ENCODE measurements at regions not wholly inside any gene's neighbourhood (a gene's known extent, or its start where the extent isn't known, plus 50 kb on each side); places are given as distances from the start of the nearest gene placed in this dataset.
A peak's percentile ranks its signal among the peaks of the same experiment; 100 is the strongest.

DNA sequence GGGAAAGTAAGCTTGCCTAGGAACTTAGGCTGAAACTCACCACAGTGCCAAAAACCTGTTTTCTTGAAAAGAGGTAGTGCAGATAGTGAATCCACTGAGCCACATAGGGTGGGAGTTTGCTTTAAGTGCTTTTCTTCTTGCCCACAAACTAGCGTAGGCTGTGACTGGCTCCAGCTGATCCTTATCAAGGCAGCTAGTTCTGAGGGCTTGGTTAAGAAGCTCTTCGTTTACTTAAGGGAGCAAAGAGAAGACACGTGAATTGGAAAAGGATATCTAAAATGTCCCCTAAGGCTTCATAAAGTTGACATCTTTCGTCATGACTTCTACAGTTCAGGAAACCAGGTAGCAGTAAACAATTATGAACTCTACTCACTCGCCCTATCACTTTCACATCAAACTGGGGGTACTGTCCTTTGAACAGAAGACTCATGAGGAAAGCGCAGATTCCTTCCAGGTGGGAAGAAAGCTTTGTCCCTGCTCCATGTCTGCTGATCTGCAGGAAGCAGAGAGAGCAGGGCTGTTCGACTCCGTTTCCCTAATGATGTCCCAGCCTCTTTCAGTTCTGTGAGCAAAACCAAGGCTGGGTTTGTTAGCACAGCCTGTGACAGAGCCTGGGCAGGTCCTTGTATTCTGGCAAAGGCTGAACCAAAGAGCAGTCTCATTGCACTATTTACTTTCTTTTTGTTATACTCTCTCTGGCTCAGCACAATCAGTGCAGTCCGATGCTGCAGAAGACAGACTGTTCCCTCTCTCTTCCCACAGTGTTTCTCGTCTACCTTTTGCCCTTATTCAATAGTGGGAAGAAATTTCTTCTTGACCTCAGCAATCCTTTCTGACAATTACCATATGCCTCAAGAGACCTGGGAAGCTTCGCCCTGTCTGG is 93.5 kb upstream of the ETV6 start:
- Histone ChIP-seq H3K9me3 (no peaks in the 10 kb centered on the region), H3K4me1 (ENCODE audit: low read depth) (peaks cover 6% of the 10 kb centered on the region), H3K36me3 (ENCODE audit: low read depth) (no peaks in the 10 kb centered on the region), H3K4me3 (no peak overlapping the region)
- ATAC-seq (peak; percentile 90), DNase-seq (peak in 1 of 3 donors; percentile 46)
- intact Hi-C loops (cut with DNase I, micrococcal nuclease), result no loop called here
- TF ChIP-seq, protein P1, sequence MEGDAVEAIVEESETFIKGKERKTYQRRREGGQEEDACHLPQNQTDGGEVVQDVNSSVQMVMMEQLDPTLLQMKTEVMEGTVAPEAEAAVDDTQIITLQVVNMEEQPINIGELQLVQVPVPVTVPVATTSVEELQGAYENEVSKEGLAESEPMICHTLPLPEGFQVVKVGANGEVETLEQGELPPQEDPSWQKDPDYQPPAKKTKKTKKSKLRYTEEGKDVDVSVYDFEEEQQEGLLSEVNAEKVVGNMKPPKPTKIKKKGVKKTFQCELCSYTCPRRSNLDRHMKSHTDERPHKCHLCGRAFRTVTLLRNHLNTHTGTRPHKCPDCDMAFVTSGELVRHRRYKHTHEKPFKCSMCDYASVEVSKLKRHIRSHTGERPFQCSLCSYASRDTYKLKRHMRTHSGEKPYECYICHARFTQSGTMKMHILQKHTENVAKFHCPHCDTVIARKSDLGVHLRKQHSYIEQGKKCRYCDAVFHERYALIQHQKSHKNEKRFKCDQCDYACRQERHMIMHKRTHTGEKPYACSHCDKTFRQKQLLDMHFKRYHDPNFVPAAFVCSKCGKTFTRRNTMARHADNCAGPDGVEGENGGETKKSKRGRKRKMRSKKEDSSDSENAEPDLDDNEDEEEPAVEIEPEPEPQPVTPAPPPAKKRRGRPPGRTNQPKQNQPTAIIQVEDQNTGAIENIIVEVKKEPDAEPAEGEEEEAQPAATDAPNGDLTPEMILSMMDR (IDR thresholded peaks at IDR 0.05), result no peak

DNA sequence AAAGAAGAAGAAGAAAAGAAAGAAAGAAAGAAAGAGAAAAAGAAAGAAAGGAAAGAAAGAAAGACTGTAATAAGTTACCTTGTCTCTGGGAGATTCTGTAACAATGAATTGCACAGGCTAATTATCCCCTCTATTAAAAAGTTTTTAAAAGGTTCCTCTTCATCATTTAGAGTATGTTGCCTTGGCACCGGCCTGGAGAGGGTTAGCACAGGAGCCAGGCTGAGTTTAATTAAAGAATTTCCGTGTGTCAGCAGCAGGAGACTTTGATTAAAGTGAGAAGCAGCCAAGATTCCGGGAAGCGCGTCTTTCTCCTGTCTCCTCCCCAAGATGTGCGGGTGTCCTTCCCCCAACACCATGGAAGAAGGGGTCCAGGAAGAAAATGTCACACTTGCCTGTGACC is 92.8 kb upstream of the ETV6 start:
- ATAC-seq, result peak; percentile 19
- peaks cover 6% of the 10 kb centered on the region for H3K4me1 ChIP-seq (ENCODE audit: low read depth)
- H3K9me3 ChIP-seq, result no peaks in the 10 kb centered on the region
- intact Hi-C loops (cut with DNase I, micrococcal nuclease), result no loop called here
- no peaks in the 10 kb centered on the region for H3K36me3 ChIP-seq (ENCODE audit: low read depth)
- DNase-seq, result no peak
- H3K4me3 ChIP-seq, result no peak overlapping the region
- TF ChIP-seq, protein P1 (IDR thresholded peaks at IDR 0.05), result no peak

DNA sequence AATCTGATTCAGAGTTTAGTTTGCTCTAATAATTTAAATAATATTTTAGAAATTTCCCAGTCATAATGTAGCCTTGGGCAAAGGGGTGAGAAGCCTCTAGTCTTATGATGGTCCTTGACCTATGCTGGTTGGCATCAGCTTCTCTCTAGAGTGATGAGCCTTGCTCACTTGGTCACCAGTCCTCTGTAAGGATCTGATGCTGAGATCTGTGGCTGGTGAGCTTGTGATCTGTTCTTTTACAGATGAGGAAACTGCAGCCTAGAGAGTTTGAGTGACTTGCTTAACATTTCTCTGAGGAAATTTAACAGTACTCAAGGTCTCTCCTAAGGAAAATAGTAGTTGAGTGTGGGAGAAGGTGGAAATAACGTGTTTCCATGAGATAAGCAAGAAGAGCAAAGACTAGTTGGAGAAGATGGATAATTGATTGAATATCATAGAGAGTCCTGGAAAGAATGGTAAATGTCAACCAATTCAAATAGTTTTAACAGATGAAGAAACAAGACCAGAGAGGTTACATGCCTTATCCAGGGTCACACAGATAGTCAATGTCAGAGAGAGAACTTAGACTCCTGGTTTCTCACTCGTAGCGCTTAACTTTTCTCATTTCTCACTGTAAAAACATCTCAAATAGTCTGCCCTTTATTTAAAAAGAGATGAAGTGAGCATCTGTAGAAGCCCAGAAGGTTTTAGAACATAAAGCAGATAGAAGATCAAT is 89.7 kb upstream of the ETV6 start:
- intact Hi-C loops (cut with DNase I, micrococcal nuclease), result no loop called here
- ATAC-seq, result no peak
- Histone ChIP-seq H3K9me3 (no peaks in the 10 kb centered on the region), H3K4me3 (no peak overlapping the region), H3K36me3 (ENCODE audit: low read depth) (no peaks in the 10 kb centered on the region), H3K4me1 (ENCODE audit: low read depth) (peaks cover 6% of the 10 kb centered on the region)
- TF ChIP-seq, protein P1 (IDR thresholded peaks at IDR 0.05), result no peak
- no peak for DNase-seq

DNA sequence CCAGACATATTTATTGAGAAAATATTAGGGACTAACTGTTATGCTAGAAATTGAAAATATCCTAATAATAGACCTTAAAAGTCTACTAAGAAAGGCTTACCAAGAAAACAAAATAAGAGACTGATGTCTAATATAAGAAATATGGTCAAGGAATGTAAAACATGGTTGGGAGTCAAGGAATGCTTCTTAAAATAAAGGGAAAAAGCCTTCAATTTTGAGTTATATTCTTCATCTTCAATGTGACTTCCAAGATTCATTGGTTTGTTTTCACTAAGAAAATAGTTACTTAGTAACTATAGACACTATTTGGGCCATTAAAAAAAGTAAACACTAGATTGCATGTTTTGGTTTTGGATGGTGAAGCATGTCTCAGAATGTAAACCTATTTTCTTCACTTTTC is 88.1 kb upstream of the ETV6 start:
- DNase-seq (no peak), ATAC-seq (no peak)
- intact Hi-C loops (cut with DNase I, micrococcal nuclease), result no loop called here
- H3K36me3 ChIP-seq (ENCODE audit: low read depth), result no peaks in the 10 kb centered on the region
- no peaks in the 10 kb centered on the region for H3K9me3 ChIP-seq
- H3K4me3 ChIP-seq, result no peak overlapping the region
- H3K4me1 ChIP-seq (ENCODE audit: low read depth), result no peaks in the 10 kb centered on the region
- TF ChIP-seq, protein P1 (IDR thresholded peaks at IDR 0.05), result no peak

DNA sequence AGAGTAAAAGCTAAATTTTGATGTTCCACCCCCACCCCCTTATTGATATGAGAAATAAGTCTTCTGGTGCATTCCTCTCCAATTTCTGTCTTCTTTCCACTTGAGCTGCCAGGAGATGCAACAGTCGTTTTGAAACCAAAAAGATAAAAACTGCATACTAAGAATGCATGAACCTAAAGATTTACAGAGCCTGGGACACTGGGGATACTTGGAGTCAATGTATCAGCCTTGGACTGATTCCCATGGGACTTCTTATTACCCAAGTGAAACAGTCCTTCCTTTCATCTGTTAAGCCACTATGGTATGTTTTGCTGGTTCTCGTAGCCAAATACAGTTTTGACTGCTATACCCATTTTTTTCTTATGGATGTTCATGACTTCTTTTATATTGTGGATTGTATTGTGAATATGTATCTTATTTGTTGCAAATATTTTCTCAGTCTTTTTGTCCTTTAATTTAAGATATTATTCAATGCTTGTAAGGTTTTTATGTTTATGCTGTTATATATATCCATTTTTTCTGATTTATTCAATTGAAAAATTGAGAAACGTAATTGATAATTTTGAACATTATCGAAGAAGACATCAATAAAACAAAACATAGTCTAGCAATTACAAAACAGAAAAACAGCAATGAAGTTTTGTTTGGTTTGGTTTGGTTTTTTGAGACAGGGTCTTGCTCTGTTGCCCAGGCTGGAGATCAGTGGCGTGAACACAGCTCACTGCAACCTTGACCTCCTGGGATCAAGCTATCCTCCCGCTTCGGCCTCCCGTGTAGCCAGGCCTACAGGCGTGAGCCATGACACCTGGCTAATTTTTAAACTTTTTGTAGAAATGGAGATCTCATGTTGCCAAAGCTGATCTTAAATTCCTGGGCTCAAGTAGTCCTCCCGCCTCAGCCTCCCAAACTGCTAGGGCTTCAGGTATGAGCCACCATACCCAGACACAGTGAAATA is 85.4 kb upstream of the ETV6 start:
- Histone ChIP-seq H3K4me1 (ENCODE audit: low read depth) (no peaks in the 10 kb centered on the region), H3K4me3 (no peak overlapping the region), H3K9me3 (no peaks in the 10 kb centered on the region), H3K36me3 (ENCODE audit: low read depth) (no peaks in the 10 kb centered on the region)
- ATAC-seq, result no peak
- TF ChIP-seq, protein P1 (IDR thresholded peaks at IDR 0.05), result no peak
- no peak for DNase-seq
- intact Hi-C loops (cut with DNase I, micrococcal nuclease), result no loop called here

Measured in mucosa of descending colon (tissue), 3 donors.